HG03460 (cell line): ENCODE measurements at regions not wholly inside any gene's neighbourhood (a gene's known extent, or its start where the extent isn't known, plus 50 kb on each side); places are given as distances from the start of the nearest gene placed in this dataset.
A peak's percentile ranks its signal among the peaks of the same experiment; 100 is the strongest.
"Not testable (repeated sequence)": the region's sequence is repeated elsewhere in the genome, so short reads cannot be mapped to it uniquely, and the experiment has no call there.

Experiments
- ATAC-seq: cut with Tn5 transposase; IDR thresholded peaks from one replicate; pipeline ENCODE4 v1.9.1; 2021; ENCODE audit not compliant: unreplicated experiment

DNA sequence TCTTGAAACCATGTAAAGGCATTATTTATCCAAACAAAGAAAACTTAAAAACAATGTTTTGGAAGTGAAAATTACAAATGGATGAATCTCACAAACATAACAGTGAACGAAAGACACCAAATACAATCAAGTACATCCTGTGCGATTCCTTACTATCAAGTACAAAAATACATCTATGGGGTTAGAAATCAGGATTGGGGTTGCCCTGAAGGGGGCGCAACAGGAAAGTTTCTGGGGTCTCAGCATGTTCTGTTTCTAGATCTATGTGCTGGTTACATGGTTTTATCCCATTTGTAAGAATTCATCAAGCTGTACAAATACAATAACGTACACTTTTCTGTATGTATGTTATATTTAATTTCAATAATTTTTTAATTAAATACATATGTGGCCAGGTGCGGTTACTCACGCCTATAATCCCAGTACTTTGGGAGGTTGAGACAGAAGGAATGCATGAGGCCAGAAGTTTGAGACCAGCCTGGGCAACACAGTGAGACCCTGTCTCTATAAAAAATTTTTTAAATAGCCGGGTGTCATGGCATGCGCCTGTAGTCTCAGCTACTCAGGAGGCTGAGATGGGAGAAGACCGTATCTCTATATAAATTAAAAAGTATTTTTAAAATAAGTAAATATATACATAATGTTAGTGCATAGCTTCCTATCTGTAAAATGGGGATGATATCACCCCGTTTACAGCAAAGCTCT, 121.5 kb upstream of the SOD1 start:
- ATAC-seq = no peak

DNA sequence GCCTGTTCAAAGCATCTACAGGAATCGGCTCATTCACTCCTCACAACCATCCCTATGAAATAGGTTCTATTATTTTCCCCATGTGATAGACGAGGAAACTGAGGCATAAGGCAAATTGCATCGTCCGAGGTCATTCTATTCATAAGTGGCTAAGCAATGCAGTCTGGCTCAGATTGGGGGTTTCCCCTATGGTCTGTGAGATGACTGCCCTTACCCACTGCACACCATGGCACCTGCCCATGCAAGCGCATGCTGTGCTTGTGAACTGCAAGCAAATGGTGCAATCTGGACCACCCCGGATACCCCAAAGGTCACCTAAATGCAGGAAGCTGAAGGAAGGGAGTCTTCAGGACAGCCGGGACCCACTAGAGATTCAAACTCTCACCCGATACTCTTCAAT, 123.4 kb upstream of the SOD1 start:
- no peak for ATAC-seq

DNA sequence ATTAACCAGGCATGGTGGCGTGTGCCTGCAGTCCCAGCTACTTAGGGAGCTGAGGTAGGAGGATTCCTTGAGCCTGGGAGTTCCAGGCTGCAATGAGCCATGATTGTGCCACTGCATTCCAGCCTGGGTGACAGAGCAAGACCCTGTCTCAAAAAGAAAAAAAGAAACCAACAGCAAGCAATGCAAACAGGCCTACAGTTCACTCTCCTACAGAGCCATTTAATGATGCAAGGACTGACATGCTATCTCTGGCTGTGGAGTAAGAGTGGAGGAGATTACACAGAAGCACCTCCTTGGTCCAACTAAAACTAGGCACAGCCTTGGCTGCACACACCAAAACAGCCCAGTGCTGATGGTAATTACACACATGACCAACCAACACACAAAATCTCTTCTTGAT, 127.5 kb upstream of the SOD1 start:
- ATAC-seq = no peak

DNA sequence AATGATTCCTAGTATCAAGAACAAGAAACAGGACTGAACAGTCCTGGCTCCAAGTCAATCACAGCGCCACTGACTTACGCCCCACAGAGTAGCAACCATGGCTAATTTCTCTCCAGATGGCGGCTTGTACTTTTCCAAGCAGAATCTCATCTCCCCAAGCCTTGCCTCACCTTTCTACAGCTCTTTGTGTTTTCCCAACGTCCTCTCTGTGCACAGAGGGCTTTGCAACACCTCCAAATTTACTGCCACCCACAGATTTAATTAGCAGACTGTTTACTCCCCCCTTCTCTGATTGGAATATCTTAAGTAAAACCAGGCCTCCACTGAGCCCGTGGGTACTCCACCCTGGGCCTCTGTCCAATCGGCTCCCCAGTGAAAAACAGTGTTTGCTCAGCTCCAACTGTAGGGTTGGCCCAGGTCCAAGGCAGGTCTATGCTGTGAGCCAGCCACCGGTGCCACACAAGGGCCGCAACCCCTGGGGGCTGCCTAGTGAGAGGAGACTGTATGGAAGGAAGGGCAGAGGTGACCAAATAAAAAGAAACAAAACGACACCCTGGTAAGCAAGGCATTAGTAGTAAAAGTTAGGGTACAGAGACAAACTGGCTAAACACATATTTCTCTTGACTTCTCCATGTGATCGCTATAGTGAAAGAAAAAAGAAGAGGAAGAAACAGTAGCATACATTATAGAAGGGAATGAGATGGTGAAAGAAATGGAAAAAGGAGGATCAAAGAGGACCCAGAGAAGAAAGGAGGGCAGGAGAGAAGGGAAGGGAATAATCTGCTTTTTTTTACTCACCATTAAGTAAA, 128.4 kb upstream of the SOD1 start:
- ATAC-seq = no peak

DNA sequence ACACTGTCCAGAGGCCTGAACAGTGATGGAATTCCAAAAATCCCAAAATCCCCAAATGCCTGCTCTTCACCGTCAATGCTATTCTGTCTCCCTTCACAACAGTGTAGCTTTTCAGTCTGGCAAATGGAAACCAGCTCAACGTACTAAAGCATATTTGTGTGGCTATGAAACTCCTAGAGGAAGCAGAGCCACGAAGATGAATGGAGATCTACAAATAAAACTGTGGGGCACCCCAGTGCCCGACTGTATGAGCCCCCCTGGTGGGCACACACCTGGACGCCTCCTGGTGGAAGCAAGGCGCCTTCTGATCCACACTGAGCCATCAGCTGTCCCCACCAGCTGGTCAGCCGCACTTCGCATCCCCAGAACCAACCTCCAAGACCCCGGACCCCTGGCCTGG, 129.1 kb upstream of the SOD1 start:
- ATAC-seq = no peak

DNA sequence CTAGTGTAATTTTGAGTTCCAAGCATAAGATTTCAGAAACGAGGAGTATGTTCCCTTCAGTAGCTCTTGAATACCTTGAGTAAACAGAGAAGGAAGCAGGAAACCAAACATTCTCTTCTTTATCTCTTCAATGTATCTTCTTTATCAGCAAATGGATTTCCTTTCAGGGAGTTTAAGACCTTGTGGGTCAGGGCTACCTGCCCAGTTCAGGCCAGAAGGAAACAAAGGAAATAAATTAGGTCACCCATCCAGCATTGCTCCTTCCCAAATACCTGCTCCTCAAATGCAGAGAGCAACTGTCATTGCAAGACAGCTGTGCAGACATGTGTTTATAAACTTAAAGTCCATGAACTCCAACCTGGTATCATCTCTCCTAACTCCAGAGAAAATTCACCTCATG, 130.1 kb upstream of the SOD1 start:
- no peak for ATAC-seq

DNA sequence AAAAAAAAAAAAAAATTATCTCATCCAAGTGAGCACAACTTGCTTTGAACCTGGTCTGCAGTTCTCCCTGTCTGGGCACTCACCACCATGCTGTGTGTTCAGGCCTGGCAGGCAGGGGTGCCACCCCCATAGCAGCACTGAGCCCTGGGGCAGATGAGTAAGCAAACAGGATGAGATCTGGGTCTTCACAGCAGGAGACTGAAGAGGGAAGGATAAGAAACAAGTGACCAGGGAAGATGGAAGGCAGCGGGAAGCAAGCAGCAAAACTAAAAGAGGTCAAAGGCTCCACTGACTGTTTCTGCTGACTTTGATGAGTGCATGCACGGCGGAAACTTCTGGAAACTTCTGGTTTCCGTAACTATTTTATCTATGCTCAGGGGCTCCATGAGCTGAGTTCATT, 133.5 kb upstream of the SOD1 start:
- ATAC-seq = no peak

DNA sequence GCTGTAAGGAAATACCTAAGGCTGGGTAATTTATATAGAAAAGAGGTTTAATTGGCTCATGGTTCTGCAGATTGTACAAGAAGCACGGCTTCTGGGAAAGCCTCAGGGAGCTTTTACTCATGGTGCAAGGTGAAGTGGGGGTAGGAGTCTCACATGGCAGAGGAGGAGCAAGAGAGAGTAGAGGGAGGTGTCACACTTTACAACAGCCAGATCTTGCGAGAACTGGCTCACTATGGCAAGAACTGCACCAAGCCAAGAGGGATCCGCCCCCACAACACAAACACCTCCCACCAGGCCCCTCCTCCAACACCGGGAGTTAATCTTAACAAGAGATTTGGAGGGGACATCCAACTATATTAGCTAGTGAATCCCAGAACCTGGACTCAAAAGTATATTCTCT, 135.4 kb upstream of the SOD1 start:
- no peak for ATAC-seq

DNA sequence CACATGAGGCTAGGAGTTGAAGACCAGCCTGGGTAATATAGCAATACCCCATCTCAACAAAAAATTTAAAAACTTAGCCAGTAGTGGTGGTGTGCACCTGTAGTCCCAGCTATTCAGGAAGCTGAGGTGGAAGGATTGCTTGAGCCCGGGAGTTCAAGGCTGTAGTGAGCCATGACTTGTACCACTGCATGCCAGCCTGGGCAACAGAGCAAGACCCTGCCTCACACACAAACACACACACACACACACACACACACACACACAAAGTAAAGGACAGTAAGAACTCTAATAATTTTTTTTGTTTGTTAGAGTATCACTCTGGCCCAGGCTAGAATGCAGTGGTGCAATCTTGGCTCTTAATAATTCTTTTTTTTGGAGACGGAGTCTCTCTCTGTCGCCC, 138.0 kb upstream of the SOD1 start:
- no peak for ATAC-seq

DNA sequence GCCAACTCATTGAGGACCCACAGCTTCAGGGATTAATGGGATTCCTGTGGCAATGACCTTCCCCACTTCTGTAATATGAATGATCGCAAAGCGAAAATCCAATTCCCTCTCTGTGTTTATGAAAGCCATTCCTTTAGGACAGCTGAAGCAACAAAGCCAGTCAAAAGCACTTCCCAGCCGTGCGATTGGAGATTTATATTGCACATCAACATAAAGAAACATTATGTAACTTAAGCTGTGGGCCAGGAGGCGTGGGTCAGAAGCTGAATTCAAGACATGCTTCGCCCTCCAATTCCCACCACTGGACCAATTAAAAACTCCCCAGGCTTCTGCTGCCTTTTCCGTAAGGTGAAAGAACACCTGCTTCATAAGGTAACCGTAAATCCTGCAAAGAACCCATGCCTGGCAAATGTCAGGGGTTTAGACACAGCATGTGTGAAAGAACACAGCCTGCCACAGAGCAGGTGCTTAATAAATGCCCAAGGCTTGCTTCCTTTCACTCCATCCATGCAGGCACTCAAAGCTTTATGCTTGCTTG, 138.9 kb upstream of the SOD1 start:
- ATAC-seq = no peak

DNA sequence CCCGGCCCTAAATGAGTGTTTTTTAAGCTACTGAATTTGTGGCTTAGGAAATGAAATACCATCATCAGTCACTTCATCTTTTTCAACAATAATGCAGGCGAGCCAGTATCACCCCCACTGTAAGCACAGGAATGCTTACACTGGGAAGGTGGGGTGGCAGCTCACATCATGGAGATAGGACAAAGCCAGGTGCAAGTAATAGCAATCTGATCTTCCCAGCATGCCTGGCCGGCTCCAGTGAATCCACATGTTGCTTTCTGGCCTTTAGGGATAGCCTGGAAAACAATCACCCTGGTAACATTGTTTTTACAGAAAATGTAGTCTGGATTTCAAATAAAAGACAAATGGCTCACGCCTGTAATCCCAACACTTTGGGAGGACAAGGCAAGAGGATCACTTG, 140.9 kb upstream of the SOD1 start:
- ATAC-seq = no peak

DNA sequence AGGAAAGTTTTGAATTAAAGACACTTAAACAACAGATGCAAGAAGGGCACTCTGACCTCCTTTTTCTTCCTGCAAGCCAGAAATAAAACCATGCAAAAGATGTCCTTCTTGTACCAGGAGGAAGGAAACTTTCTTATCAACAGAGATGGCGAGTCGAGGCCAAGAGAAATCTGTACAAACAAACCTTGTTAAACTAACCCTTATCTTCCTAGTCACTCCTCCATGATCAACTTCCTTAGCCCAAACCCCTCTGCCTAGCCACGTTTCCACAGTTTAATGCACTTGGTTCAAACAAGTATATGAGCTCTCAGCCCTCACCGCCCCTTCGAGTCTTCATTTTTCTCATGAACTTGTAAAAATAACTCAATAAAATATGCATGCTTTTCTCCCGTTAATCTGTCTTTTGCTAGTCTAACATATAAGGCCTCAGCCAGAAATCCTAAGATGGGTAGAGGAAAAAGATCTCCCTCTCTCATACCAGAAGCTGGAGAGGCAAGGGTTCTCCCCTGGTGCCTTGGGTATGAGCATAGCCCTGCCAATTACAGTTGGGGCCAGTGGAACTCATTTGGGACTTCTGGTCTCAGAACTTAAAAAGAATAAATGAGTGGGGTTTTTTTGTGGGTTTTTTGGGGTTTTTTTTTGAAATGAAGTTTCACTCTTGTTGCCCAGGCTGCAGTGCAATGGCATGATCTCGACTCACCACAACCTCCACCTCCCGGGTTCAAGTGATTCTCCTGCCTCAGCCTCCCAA, 141.7 kb upstream of the SOD1 start:
- ATAC-seq = no peak

DNA sequence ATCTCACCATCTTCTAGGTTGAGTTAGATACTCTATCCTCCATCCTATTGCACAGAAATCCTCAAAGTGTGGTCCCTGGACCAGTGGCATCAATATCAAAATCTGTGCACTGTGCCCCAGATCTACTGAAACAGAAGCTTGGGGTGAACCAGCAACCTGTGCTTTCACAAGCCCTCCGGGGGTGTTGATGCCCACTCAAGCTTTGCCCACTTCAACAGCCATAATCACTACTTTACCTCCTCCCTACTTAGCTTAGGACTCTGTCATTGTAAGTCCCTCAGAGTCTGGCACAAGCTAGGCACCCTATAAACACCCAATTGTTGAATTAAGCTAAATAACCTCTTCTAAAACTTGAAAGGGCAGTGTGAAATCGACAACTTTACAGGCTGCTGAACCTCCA, 144.2 kb upstream of the SOD1 start:
- no peak for ATAC-seq

DNA sequence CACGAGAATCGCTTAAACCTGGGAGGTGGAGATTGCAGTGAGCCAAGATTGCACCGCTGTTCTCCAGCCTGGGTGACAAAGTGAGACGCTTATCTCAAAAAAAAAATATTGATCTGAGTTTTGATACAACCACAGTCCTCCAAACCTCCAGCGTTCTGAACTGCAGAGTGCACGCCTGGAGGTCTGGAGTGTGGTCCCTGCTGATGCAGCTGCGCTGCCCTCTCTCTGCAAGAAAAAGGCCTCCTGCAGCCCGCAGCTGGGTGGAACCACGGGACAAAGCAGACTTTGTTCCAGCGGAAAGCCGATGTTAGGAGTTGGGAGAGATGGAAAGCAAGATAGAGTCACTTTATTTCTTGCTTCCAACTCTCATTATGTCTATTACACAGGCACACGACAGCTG, 144.9 kb upstream of the SOD1 start:
- no peak for ATAC-seq

DNA sequence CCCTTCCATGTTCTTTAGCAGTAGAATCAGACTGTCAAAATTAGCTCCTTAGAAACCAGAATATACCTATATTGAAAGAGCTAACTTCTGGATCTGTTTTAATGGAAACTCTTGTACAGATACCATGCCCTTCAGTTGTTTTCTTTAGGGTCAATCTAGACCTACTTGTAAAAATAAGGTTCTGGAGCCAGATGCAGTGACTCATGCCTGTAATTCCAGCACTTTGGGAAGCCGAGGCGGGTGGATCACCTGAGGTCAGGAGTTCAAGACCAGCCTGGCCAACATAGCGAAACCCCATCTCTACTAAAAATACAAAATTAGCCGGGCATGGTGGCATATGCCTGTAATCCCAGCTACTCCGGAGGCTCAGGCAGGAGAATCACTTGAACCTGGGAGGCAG, 146.0 kb upstream of the SOD1 start:
- not testable (repeated sequence) for ATAC-seq

DNA sequence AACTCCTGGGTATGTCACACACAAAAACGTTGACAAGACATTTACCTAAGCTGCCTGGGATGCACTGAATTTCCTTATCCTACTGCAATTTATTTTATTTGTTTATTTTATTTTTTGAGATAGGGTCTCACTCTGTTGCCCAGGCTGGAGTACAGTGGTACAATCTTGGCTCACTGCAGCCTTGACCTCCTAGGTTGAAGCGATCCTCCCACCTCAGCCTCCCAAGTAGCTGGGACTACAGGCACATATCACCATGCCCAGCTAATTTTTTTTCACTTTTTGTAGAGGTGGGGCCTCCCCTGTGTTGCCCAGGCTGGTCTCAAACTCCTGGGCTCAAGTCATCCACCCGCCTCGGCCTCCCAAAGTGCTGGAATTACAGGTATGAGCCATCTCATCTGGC, 147.5 kb upstream of the SOD1 start:
- ATAC-seq = not testable (repeated sequence)

DNA sequence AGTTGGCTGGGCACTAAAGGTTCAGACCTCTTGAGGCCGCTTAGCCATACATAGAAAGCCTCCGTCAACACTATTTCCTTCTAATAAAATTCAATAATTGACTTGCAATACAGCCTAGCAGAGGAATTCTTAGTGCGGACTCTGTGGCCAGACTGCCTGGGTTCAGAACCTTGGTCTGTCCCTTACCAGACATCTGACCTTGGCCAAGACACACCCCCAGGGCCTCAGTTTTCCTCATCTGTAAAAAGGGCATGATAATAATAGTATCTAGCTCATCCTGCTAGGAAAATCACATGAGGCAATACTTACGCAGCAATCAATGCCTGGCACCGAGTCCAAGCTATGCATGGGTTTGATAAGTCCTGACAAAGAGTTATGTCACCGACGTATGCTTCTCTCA, 148.2 kb upstream of the SOD1 start:
- ATAC-seq = no peak

DNA sequence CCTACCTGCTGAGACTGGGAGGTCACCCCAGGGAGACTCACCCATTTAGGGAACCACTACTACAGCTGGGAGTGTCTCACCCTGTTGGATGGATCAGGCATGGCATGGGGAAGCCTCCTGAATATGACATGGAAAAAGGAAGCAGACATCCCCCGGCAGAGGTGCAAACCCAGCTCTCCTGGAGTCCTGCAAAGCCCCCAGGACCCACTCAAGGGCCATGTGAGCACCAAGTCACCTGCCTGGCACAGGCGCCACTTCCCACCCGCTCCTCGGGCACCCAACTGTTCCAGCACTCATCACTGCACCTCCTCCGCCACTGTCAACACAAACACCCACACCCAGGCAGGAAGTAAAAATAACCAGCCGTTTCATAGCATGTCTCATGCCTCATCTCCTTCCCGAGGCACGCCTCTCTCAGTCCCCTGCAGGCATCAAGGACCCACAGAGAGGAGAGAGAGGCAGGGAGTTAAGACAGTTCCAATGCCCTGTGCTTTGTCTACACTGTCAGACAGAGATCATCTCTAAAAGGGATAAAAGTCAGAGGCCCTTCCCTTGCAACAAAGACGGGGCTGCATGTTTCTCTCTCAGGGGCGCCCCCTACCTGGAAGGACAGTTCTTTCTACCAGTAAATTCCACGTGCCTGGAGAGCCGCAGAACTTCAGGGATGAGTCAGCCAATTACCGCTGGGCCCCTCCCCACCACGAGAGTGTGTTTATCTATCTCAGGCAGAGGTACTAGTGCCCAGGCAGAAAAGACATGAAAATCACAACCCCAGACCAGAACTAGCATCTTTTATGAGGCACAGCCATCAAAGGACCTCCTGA, 150.1 kb upstream of the SOD1 start:
- peak; percentile 44 for ATAC-seq

DNA sequence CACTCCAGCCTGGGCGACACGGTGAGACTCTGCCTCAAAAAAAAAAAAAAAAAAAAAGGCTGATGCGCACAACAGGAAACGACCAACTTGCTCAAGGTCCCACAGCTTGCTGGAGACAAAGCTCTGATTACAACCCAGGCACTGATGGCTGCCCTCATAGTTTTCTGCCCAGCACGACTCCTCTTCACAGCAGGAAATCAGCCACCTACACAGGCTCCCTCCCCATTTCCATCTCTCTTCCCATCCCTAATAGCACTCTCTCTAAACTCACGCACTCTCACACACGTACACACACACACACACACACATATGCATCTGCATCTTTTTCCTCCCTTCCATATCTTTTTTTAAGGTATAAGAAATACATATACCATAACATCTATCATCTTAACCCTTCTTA, 153.5 kb upstream of the SOD1 start:
- ATAC-seq = no peak

DNA sequence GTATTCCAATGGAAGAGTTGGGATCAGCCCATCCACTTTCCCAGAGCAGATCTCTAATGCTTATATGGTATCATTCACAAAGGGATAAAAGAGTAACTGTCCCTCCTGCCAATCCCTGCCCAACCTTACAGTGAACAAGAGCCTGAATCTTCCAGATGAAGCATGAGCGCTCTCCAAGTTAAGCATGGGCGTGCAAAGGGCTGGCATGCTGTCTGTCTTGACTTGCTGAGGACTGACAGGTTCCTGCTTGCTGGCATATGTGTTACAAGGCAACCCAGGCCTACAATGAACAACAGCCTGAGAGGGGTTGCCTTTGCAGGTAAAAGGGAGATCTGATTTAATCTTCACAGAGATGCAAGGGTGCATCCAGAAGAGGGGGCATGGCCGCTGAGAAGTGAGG, 155.6 kb upstream of the SOD1 start:
- ATAC-seq = no peak

DNA sequence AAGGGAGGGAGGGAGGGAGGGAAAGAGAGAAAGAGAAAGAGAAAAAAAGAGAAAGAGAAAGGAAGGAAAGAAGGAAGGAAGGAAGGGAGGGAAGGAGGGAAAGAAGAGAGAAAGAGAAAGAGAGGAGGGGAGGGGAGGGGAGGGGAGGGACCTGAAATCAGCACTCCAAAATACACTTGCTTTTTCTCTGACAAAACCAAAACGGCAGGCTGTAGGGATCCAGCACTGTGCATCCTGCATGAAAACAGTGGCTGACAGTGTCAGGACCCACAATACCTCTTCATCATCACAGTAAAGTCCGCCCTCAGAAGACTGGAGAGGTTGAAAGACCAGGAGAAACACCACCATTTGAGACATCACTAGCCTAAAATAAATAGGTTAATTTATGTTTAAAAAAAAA, 156.0 kb upstream of the SOD1 start:
- no peak for ATAC-seq
